ENCODE measurements at regions not wholly inside any gene's neighbourhood (a gene's known extent, or its start where the extent isn't known, plus 50 kb on each side); places are given as distances from the start of the nearest gene placed in this dataset.
"Not testable (repeated sequence)": the region's sequence is repeated elsewhere in the genome, so short reads cannot be mapped to it uniquely, and the experiment has no call there.

- intact Hi-C loops (cut with micrococcal nuclease): no loop called here
These were observed 131.3 kb upstream of the MTHFD1L start for GRCh38 chr6:150734235-150734634.

- intact Hi-C loops (cut with micrococcal nuclease): no loop called here
These were observed 130.1 kb upstream of the MTHFD1L start for GRCh38 chr6:150735341-150735851.

- intact Hi-C loops (cut with micrococcal nuclease): no loop called here
These were observed 127.3 kb upstream of the MTHFD1L start for GRCh38 chr6:150738092-150738629.

- intact Hi-C loops (cut with micrococcal nuclease): no loop called here
These were observed 125.7 kb upstream of the MTHFD1L start for GRCh38 chr6:150739711-150740349.

GRCh38 chr6:150740453-150740852 is 125.0 kb upstream of the MTHFD1L start:
- intact Hi-C loops (cut with micrococcal nuclease): no loop called here

- intact Hi-C loops (cut with micrococcal nuclease): loop anchor here (2.0 kb wide), 1 partner anchor 323 kb away; no protein-coding TSS in a partner anchor
These were observed 123.8 kb upstream of the MTHFD1L start for GRCh38 chr6:150741633-150742200.

DNA sequence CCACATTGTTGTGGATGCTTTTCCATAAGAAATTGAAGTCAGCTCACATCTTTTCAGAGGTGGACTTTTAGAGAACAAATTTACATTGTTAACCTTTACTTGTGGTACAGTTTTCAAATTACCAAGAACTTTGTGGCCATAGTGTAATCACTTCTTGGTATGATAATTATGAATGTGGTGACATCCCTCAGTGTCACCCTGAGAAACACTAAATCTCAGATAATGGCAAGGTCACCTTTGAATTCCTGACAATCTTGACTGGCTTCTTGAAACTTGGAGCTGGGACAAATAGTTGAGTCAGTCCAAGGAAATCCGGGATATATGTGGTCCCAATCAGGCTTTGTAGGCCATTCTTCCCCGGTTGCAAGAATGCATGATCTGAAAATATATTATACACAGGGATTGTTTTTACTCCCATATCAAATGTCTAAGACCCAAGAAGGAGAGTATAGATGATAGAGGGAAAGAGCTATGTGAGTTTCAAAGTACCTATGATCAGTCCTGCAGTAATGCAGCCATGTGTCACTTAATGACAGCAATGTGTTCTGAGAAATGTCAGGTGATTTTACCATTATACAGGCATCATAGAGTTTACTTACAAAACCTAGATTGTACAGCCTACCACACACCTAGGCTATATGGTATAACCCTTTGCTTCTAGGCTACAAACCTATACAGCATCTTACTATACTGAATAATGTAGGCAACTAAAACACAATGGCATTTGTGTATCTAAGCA is 120.8 kb upstream of the MTHFD1L start:
- intact Hi-C loops (cut with micrococcal nuclease): no loop called here

DNA sequence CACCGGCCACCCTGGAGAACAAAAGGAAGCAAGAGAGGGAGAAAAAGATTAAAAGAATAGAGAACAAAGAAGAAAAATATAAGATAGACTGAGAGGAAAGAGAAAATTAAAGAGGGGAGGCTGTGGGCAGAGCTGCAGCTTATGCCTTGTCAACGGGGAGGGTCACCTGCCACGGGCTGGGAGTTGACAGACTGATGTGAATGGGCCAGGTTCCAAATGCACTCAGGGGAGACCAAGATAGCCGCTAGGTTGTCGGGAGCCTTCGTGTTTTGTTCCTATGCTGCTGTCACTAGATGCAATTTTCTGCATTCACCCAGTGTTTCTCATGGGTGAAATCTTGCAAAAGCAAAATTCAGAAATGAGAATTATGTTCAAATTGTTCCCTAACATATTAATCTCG is 119.6 kb upstream of the MTHFD1L start:
- intact Hi-C loops (cut with micrococcal nuclease): no loop called here

- intact Hi-C loops (cut with micrococcal nuclease): no loop called here
These were observed 118.3 kb upstream of the MTHFD1L start for GRCh38 chr6:150747155-150747554.

DNA sequence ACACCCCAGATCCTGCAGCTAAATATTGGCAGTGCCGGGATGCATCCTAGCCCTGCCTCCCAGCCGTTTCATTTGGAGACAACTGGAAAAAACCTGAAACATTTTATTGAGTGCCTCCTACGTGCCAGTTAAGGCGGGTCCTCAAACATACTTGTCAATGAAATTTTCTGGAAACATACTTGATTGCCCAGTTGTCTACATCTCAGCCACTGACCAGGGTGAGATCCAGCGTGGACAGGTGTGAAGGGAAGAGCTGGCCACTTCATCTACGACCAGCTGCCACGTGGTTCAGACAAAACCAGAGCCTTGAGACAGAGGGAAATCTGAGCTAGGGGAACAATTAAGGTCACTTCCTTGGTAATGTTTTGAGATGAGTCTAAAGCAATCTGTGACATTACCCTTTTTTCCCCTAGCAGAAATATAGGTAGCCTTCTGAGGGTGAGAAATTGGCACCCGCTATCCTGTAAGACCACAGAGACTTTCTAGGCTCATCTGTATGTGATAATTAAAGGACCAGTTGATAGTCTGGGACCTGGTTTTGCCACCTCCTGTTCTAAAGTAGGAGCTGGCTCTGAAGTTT is 116.3 kb upstream of the MTHFD1L start:
- intact Hi-C loops (cut with micrococcal nuclease): no loop called here

DNA sequence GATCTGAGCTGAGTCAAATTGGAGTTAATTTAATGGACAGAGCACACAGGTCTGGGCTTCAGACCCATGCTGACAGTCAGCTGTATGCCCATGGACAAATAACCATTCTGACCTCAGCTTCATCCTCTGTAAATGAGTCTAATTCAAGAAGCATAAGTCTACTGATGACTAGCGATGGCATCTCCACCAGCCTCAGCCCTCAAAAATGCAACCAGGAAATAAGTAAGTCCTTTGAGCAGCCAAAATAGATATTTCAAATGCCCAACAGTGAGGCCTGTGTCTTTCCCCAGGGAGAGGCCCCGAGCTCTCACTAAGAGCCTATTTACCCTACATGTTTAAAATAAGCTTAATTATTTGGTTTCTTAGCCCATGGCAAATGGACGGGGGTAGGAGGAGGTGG is 114.2 kb upstream of the MTHFD1L start:
- intact Hi-C loops (cut with micrococcal nuclease): no loop called here

DNA sequence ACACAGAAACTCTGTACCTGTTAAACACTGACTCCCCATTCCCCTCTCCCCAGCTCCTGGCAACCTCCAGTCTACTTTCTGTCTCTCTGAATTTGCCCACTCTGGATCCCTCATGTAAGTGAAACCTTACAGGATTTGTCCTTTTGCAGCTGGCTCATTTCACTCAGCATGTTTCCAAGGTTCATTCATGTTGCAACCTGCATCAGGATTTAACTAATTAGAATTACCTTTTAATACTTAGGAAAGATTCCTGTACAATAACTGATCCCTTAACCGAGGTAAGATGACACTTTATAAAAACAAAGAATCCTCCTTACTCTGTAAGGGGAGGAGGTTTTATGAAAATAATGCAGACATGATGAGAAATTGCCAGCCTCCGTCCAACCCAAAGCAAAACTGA is 113.1 kb upstream of the MTHFD1L start:
- intact Hi-C loops (cut with micrococcal nuclease): no loop called here

DNA sequence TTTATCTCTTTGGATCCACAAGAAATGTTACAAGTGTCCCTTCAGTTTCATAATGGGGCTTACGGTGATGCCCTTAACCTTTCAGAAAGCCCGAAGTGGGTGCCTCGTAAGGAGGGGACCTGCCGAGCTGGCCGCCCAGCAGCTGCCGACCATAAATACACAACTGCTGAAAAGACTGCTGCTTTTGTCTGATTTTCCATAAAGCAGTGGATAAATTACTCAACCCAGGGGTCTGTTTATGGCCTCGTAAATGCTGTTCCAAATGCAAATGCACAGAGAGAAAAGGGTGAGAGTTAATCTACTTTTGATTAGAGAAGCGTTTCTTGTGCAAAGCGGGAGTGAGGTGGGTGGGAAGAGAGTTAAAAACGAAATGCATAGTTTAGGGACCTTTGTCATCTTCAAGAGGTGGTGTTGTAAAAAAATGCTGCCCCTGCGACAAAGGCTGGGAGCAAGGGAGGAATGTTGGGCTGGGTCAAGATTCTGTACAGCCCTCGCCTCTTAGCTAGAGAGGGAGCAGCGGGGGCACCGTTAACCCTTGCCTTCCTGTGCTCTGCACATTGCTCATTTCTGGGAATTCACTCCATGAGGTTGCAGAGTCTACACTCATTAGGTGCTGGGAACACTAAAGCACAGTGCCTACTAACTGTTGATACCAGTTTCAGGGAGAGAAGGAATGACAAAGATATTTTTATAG is 112.0 kb upstream of the MTHFD1L start:
- intact Hi-C loops (cut with micrococcal nuclease): no loop called here

DNA sequence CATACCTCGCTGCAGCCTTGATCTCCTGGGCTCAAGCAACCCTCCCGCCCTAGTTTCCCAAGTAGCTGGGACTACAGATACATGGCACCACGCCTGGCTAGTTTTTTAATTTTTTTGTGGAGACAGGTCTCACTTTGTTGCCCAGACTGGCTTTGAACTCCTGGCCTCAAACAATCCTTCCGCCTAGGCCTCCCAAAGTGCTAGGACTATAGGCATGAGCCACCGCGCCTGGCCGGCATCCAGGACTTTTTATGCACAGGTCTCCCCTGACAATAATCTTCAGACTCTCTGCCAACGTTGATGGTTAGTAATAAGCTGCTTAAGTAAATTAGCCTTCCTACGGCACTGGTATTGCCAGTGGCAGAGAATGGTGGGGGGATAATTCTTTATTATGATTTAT is 110.5 kb upstream of the MTHFD1L start:
- intact Hi-C loops (cut with micrococcal nuclease): no loop called here

DNA sequence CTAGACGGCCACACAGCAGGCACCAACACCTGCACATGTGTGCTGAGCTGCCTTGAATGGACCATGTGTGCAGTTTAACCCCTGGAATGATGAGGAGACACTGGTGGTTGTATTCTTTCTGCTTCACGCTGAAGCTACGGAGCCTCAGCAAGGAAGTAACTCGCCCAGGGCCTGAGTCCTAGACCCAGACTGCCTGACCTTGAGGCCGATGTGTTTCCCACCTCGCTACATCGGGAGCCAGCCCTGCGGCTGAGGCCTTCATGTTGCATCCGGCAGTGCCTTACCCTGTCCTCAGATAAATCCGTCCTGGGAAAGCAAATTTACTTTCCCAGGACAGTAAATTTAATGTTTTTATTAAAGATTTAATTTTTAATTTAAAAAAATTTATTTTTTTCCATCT is 110.0 kb upstream of the MTHFD1L start:
- intact Hi-C loops (cut with micrococcal nuclease): no loop called here

DNA sequence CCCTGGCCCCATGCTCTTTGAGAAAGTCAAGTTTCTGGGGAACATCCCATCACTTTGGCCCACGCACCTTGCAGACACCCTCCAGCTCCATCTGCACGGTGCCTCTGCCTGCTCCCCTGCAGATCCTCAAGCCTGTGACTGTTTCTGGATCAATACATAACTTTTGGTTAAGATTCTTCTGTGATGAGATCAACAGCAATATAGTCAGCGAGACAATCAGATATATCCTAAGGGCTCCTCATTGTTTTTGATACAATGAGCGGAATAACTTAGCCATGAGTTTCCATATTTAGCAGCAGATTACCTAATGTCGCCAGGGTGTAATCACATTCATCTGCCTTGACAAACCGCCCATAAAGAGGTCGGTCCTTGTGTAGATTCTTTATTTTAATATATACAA is 109.3 kb upstream of the MTHFD1L start:
- intact Hi-C loops (cut with micrococcal nuclease): no loop called here

DNA sequence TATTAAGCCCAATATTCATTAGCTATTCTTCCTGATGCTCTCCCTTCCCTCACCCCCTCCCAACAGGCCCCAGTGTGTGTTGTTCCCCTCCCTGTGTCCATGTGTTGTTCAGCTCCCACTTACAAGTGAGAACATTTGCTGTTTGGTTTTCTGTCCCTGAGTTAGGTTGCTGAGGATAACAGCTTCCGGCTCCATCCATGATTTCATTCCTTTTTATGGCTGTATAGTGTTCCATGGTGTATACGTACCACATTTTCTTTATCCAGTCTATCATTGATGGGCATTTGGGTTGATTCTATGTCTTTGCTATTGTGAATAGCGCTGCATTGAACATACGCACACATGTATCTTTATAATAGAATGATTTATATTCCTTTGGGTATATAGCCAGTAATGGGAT is 107.7 kb upstream of the MTHFD1L start:
- intact Hi-C loops (cut with micrococcal nuclease): not testable (repeated sequence)

DNA sequence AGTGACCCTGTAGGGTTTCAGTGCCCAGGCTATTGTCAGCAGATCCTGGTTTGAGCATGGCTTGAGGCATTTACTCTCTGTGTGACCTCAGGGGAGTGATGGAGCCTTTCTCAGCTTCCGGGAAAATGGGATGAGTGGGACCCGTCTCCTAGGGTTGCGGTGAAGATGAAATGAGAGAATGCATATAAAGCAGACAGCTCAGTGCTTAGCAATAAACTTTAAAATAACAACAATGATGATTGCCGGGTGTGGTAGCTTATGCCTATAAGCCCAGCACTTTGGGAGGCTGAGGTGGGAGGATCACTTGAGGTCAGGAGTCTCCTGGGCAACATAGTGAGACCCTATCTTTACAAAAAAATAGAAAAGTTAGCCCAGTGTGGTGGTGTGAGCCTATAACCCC is 106.0 kb upstream of the MTHFD1L start:
- intact Hi-C loops (cut with micrococcal nuclease): no loop called here

DNA sequence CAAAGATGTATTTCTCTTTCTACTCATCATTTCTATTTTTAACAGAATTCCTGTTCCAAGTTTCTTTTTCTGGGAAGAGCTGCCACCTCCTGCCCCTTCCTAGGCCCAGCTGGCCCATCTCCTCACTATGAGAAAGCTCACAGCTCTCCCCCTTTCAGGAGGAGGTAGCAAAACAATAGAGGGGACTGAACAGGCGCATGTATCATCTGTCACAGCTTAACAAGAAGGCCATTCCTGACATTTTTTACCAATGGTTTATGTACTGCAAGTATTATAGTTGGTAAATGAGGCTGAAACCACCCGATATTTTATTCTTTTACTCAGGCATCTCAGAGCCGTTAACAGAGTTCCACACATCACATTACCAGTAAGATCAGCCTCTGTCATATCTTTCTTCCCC is 103.7 kb upstream of the MTHFD1L start:
- intact Hi-C loops (cut with micrococcal nuclease): no loop called here

- intact Hi-C loops (cut with micrococcal nuclease): no loop called here
These were observed 101.0 kb upstream of the MTHFD1L start for GRCh38 chr6:150764334-150765066.

All from T-helper 2 cell treated with Interferon-gamma antibody and Interleukin-4, amounts not matched to agents 100 ng/mL and 5 ng/mL, for 36 hours (primary cell).